SK-N-SH treated with all-trans-retinoic acid at 6 μM for 48 hours (cell line): ENCODE measurements at regions not wholly inside any gene's neighbourhood (a gene's known extent, or its start where the extent isn't known, plus 50 kb on each side); places are given as distances from the start of the nearest gene placed in this dataset.

Source experiments
- ATAC-seq: fragments of 200-7000 bp; cut with Tn5 transposase; 3 replicates; pipeline ENCODE4 v1.9.1; 2020; ENCODE audit warnings: mild to moderate bottlenecking, moderate library complexity
- ARNTL ChIP-seq: fragments of 450-650 bp; formaldehyde crosslinking; IDR thresholded peaks from 2 replicates; pipeline ENCODE4 v1.5.0; 2020; ENCODE audit warnings: low read depth, mild to moderate bottlenecking, moderate library complexity, borderline replicate concordance
- BACH2 ChIP-seq: fragments of 250-450 bp; sonication (Bioruptor Pico); IDR thresholded peaks from 2 replicates; pipeline ENCODE4 v1.9.0; 2021; ENCODE audit warnings: mild to moderate bottlenecking, borderline replicate concordance
- CSDC2 ChIP-seq: fragments of 250-450 bp; sonication (Bioruptor Pico); IDR thresholded peaks from 2 replicates; pipeline ENCODE4 v1.5.0; 2020; ENCODE audit warnings: mild to moderate bottlenecking, moderate library complexity
- CSRNP3 ChIP-seq: fragments of 250-450 bp; sonication (Bioruptor Pico); IDR thresholded peaks from 2 replicates; pipeline ENCODE4 v1.5.1; 2021; ENCODE audit warnings: mild to moderate bottlenecking, moderate library complexity
- ESRRG ChIP-seq: fragments of 250-450 bp; sonication (Bioruptor Pico); IDR thresholded peaks from 2 replicates; pipeline ENCODE4 v1.6.1; 2021; ENCODE audit warnings: mild to moderate bottlenecking
- GLIS3 ChIP-seq: fragments of 250-450 bp; sonication (Bioruptor Pico); IDR thresholded peaks from 2 replicates; pipeline ENCODE4 v1.5.0; 2020; ENCODE audit warnings: mild to moderate bottlenecking, moderate library complexity
- ISL1 ChIP-seq: fragments of 250-450 bp; sonication (Bioruptor Pico); IDR thresholded peaks from 2 replicates; pipeline ENCODE4 v2.1.2; 2022; ENCODE audit warnings: mild to moderate bottlenecking, moderate library complexity
- OSR1 ChIP-seq: fragments of 250-450 bp; sonication (Bioruptor Pico); IDR thresholded peaks from 2 replicates; pipeline ENCODE4 v1.8.0; 2022; ENCODE audit warnings: moderate library complexity, mild to moderate bottlenecking, inconsistent platforms
- PATZ1 ChIP-seq: fragments of 250-450 bp; sonication (Bioruptor Pico); IDR thresholded peaks from 2 replicates; pipeline ENCODE4 v1.8.0; 2020; ENCODE audit warnings: mild to moderate bottlenecking, moderate library complexity, borderline replicate concordance
- PPARA ChIP-seq: fragments of 250-450 bp; sonication (Bioruptor Pico); IDR thresholded peaks from 2 replicates; pipeline ENCODE4 v1.5.0; 2020; ENCODE audit warnings: mild to moderate bottlenecking, borderline replicate concordance
- SNAI2 ChIP-seq: fragments of 250-450 bp; sonication (Bioruptor Pico); IDR thresholded peaks from 2 replicates; pipeline ENCODE4 v1.5.0; 2020; ENCODE audit warnings: mild to moderate bottlenecking, moderate library complexity
- TOX ChIP-seq: fragments of 250-450 bp; sonication (Bioruptor Pico); IDR thresholded peaks from 2 replicates; pipeline ENCODE4 v1.8.0; 2021; ENCODE audit warnings: mild to moderate bottlenecking, moderate library complexity, borderline replicate concordance
- TSHZ2 ChIP-seq: fragments of 250-450 bp; sonication (Bioruptor Pico); IDR thresholded peaks from 2 replicates; pipeline ENCODE4 v1.5.0; 2020; ENCODE audit warnings: mild to moderate bottlenecking, moderate library complexity
- ZC3H10 ChIP-seq: fragments of 250-450 bp; sonication (Bioruptor Pico); IDR thresholded peaks from 2 replicates; pipeline ENCODE4 v1.5.1; 2021; ENCODE audit warnings: mild to moderate bottlenecking, moderate library complexity
- ZFP3 ChIP-seq: fragments of 250-450 bp; sonication (Bioruptor Pico); IDR thresholded peaks from 2 replicates; pipeline ENCODE4 v1.5.0; 2020; ENCODE audit warnings: mild to moderate bottlenecking, moderate library complexity
- ZFP30 ChIP-seq: fragments of 450-650 bp; formaldehyde crosslinking; IDR thresholded peaks from 2 replicates; pipeline ENCODE4 v1.5.0; 2022; ENCODE audit warnings: mild to moderate bottlenecking, moderate library complexity
- ZNF70 ChIP-seq: fragments of 450-650 bp; formaldehyde crosslinking; IDR thresholded peaks from 2 replicates; pipeline ENCODE4 v1.5.0; 2020; ENCODE audit warnings: mild to moderate bottlenecking, moderate library complexity
- TF ChIP-seq, protein P1 (sequence below): fragments of 250-450 bp; sonication (Bioruptor Pico); IDR thresholded peaks from 2 replicates; pipeline ENCODE4 v1.8.0; 2021; ENCODE audit warnings: low read depth, mild to moderate bottlenecking, moderate library complexity, borderline replicate concordance

GRCh38 chr3:64342940-64343688 is 117.8 kb upstream of the PRICKLE2 start:
- no peak for TF ChIP-seq TSHZ2 (CRISPR knock-in tag)
- no peak for TF ChIP-seq ZC3H10 (CRISPR knock-in tag)
- TF ChIP-seq TOX (CRISPR knock-in tag): no peak
- TF ChIP-seq CSDC2 (CRISPR knock-in tag): no peak
- TF ChIP-seq ESRRG (CRISPR knock-in tag): no peak
- no peak for TF ChIP-seq PPARA (CRISPR knock-in tag)
- TF ChIP-seq ZNF70 (CRISPR knock-in tag): no peak
- TF ChIP-seq, protein P1, sequence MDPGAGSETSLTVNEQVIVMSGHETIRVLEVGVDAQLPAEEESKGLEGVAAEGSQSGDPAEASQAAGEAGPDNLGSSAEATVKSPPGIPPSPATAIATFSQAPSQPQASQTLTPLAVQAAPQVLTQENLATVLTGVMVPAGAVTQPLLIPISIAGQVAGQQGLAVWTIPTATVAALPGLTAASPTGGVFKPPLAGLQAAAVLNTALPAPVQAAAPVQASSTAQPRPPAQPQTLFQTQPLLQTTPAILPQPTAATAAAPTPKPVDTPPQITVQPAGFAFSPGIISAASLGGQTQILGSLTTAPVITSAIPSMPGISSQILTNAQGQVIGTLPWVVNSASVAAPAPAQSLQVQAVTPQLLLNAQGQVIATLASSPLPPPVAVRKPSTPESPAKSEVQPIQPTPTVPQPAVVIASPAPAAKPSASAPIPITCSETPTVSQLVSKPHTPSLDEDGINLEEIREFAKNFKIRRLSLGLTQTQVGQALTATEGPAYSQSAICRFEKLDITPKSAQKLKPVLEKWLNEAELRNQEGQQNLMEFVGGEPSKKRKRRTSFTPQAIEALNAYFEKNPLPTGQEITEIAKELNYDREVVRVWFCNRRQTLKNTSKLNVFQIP (CRISPR knock-in tag): no peak
- no peak for TF ChIP-seq ARNTL (CRISPR knock-in tag)
- no peak for TF ChIP-seq GLIS3
- peak; percentile 66 for ATAC-seq

GRCh38 chr3:64341296-64341695 is 116.0 kb upstream of the PRICKLE2 start:
- TF ChIP-seq ZFP30 (CRISPR knock-in tag): no peak
- no peak for TF ChIP-seq PATZ1 (CRISPR knock-in tag)
- no peak for TF ChIP-seq ISL1 (CRISPR knock-in tag)
- no peak for TF ChIP-seq TSHZ2 (CRISPR knock-in tag)
- no peak for TF ChIP-seq OSR1 (CRISPR knock-in tag)
- TF ChIP-seq CSRNP3 (CRISPR knock-in tag): no peak
- TF ChIP-seq ESRRG (CRISPR knock-in tag): no peak
- no peak for TF ChIP-seq BACH2 (CRISPR knock-in tag)
- no peak for TF ChIP-seq ZC3H10 (CRISPR knock-in tag)
- TF ChIP-seq ZFP3 (CRISPR knock-in tag): no peak
- no peak for TF ChIP-seq GLIS3
- no peak for TF ChIP-seq SNAI2
- no peak for TF ChIP-seq ZNF70 (CRISPR knock-in tag)
- TF ChIP-seq, protein P1 (CRISPR knock-in tag): no peak
- TF ChIP-seq ARNTL (CRISPR knock-in tag): no peak
- TF ChIP-seq, all 23 proteins: peak for 0
- no peak for ATAC-seq
